Panc1 (cell line): ENCODE measurements at regions not wholly inside any gene's neighbourhood (a gene's known extent, or its start where the extent isn't known, plus 50 kb on each side); places are given as distances from the start of the nearest gene placed in this dataset.

Experiments
- ATAC-seq: fragments of 200-7000 bp; cut with Tn5 transposase; 2 replicates; pipeline ENCODE4 v1.9.1; 2020; ENCODE audit warnings: mild to moderate bottlenecking, moderate library complexity
- BruUV-seq: library from RNA; stranded (reverse); fragments of 400-500 nt; replicated peaks from 2 replicates; lab custom pipeline; 2021; lab: Mats Ljungman, UMichigan
- CTCF ChIA-PET: fragments of 300-600 bp; sonication (Branson Sonifier 250); formaldehyde crosslinking; loops from one replicate; lab custom pipeline; 2022; ENCODE audit warnings: antibody characterized with exemption; lab: Charles Lee
- POLR2A ChIA-PET: fragments of 300-600 bp; sonication (Branson Sonifier 250); formaldehyde crosslinking; loops from one replicate; lab custom pipeline; 2022; ENCODE audit warnings: antibody characterized with exemption; lab: Charles Lee
- DNase-seq: peaks from one replicate; pipeline ENCODE4 v3.0.0-alpha.2; 2010; ENCODE audit warnings: low read depth, low spot score
- H3K27ac ChIP-seq: 2 replicates; pipeline ENCODE4 v1.5.1; 2011; ENCODE audit warnings: mild to moderate bottlenecking, low read length, inconsistent platforms
- H3K27me3 ChIP-seq: fragments of 200-500 bp; sonication (Bioruptor generic); 2 replicates; pipeline ENCODE4 v1.6.0; 2014; ENCODE audit warnings: low read length, inconsistent platforms; ENCODE audit not compliant: control insufficient read depth, insufficient read depth
- H3K36me3 ChIP-seq: fragments of 200-500 bp; sonication (Bioruptor generic); 2 replicates; pipeline ENCODE4 v1.5.1; 2014; ENCODE audit warnings: inconsistent platforms, mild to moderate bottlenecking, low read length, moderate library complexity; ENCODE audit not compliant: control insufficient read depth, insufficient read depth
- H3K4me1 ChIP-seq: 2 replicates; pipeline ENCODE4 v1.5.1; 2011; ENCODE audit warnings: inconsistent platforms, mild to moderate bottlenecking, low read length, moderate library complexity; ENCODE audit not compliant: control insufficient read depth, insufficient read depth
- H3K4me3 ChIP-seq, 2 experiments: 2 replicates each; pipeline ENCODE4 v1.5.1; 2011 to 2012; ENCODE audit warnings: low read depth in 2 of 2, low read length in 2 of 2, mild to moderate bottlenecking in 2 of 2, inconsistent platforms in 1 of 2, moderate library complexity in 1 of 2
- H3K9me3 ChIP-seq: fragments of 200-500 bp; sonication (Bioruptor generic); 2 replicates; pipeline ENCODE4 v1.5.1; 2014; ENCODE audit warnings: low read depth, mild to moderate bottlenecking, inconsistent platforms, low read length, moderate library complexity; ENCODE audit not compliant: control insufficient read depth, insufficient read depth
- POLR2AphosphoS5 ChIP-seq: IDR thresholded peaks from 2 replicates; pipeline ENCODE4 v1.6.1; 2012; ENCODE audit warnings: mild to moderate bottlenecking, low read depth, low read length, moderate library complexity
- SIN3A ChIP-seq: IDR thresholded peaks from 2 replicates; pipeline ENCODE4 v1.6.1; 2012; ENCODE audit warnings: low read depth, mild to moderate bottlenecking, low read length, moderate library complexity, borderline replicate concordance; ENCODE audit not compliant: insufficient read depth
- TCF7L2 ChIP-seq: IDR thresholded peaks from 2 replicates; pipeline ENCODE4 v1.6.1; 2011; ENCODE audit warnings: mild to moderate bottlenecking, low read depth, low read length, inconsistent platforms
- in situ Hi-C: cut with HindIII; loops from 2 replicates; pipeline ENCODE4 v1.10.0; 2016; ENCODE audit warnings: low sequenced_read_pairs, low pct_unique_long_range_greater_than_20kb
- intact Hi-C: fragments of 100-400 bp; cut with micrococcal nuclease; formaldehyde crosslinking; loops from one replicate; pipeline ENCODE4 v1.10.0; 2022; ENCODE audit not compliant: unreplicated experiment
- TF ChIP-seq, protein P1 (sequence below), 2 experiments: IDR thresholded peaks; 2 replicates each; pipeline ENCODE4 v1.6.1; 2011 to 2012; ENCODE audit warnings: low read depth in 2 of 2, control low read depth in 1 of 2, low read length in 1 of 2, mild to moderate bottlenecking in 1 of 2, moderate library complexity in 1 of 2; ENCODE audit not compliant: insufficient read depth in 1 of 2
- TF ChIP-seq, protein P2 (sequence below): fragments of 450-650 bp; IDR thresholded peaks from 2 replicates; pipeline ENCODE4 v1.5.1; 2017; ENCODE audit warnings: mild to moderate bottlenecking

DNA sequence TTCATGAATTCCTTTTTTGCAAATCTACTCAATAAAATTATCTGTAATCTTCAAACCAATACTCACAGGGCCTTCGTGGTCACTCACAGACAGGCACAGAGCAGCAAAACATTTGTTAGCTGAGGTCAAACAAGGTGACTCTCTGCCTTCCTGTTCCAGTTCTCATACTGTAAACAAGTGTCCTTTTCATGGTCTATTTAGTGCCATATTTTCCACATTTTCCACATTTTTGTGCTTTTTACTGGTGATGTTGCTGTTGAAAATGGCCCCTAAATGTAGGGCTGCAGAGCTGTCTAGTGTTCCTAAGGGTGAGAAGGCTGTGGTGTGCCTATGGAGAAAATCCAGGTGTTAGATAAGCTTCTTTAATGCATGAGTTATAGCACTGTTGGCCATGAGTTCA is 133.1 kb upstream of the COL21A1 start:
- POLR2A ChIA-PET = no interaction called here
- H3K4me3 ChIP-seq = no peak overlapping the region
- DNase-seq (no peak), ATAC-seq (no peak)
- H3K4me1 ChIP-seq = no peaks in the 10 kb centered on the region
- intact Hi-C loops (no loop called here), in situ Hi-C loops (no loop called here)
- H3K36me3 ChIP-seq = no peaks in the 10 kb centered on the region
- H3K9me3 ChIP-seq = no peaks in the 10 kb centered on the region
- TF ChIP-seq POLR2AphosphoS5 = no peak
- TF ChIP-seq, protein P1, sequence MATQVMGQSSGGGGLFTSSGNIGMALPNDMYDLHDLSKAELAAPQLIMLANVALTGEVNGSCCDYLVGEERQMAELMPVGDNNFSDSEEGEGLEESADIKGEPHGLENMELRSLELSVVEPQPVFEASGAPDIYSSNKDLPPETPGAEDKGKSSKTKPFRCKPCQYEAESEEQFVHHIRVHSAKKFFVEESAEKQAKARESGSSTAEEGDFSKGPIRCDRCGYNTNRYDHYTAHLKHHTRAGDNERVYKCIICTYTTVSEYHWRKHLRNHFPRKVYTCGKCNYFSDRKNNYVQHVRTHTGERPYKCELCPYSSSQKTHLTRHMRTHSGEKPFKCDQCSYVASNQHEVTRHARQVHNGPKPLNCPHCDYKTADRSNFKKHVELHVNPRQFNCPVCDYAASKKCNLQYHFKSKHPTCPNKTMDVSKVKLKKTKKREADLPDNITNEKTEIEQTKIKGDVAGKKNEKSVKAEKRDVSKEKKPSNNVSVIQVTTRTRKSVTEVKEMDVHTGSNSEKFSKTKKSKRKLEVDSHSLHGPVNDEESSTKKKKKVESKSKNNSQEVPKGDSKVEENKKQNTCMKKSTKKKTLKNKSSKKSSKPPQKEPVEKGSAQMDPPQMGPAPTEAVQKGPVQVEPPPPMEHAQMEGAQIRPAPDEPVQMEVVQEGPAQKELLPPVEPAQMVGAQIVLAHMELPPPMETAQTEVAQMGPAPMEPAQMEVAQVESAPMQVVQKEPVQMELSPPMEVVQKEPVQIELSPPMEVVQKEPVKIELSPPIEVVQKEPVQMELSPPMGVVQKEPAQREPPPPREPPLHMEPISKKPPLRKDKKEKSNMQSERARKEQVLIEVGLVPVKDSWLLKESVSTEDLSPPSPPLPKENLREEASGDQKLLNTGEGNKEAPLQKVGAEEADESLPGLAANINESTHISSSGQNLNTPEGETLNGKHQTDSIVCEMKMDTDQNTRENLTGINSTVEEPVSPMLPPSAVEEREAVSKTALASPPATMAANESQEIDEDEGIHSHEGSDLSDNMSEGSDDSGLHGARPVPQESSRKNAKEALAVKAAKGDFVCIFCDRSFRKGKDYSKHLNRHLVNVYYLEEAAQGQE (IDR thresholded peaks at IDR 0.05; ENCODE audit: insufficient read depth in 1 of 2, low read depth in 2 of 2, low read length in 1 of 2) = no peak
- TF ChIP-seq TCF7L2 = no peak
- TF ChIP-seq, protein P2, sequence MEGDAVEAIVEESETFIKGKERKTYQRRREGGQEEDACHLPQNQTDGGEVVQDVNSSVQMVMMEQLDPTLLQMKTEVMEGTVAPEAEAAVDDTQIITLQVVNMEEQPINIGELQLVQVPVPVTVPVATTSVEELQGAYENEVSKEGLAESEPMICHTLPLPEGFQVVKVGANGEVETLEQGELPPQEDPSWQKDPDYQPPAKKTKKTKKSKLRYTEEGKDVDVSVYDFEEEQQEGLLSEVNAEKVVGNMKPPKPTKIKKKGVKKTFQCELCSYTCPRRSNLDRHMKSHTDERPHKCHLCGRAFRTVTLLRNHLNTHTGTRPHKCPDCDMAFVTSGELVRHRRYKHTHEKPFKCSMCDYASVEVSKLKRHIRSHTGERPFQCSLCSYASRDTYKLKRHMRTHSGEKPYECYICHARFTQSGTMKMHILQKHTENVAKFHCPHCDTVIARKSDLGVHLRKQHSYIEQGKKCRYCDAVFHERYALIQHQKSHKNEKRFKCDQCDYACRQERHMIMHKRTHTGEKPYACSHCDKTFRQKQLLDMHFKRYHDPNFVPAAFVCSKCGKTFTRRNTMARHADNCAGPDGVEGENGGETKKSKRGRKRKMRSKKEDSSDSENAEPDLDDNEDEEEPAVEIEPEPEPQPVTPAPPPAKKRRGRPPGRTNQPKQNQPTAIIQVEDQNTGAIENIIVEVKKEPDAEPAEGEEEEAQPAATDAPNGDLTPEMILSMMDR = no peak
- no peak for TF ChIP-seq SIN3A
- no peaks in the 10 kb centered on the region; the same call in 1 of the 2 replicates for H3K27me3 ChIP-seq
- no peak overlapping the region for H3K27ac ChIP-seq
- CTCF ChIA-PET = no interaction called here
- BruUV-seq = no TSS peak

GRCh38 chr6:56378966-56379585 is 131.7 kb upstream of the COL21A1 start:
- no peak for TF ChIP-seq TCF7L2
- no peak for TF ChIP-seq POLR2AphosphoS5
- TF ChIP-seq, protein P1 (IDR thresholded peaks at IDR 0.05; ENCODE audit: insufficient read depth in 1 of 2, low read depth in 2 of 2, low read length in 1 of 2) = no peak
- TF ChIP-seq SIN3A = no peak
- TF ChIP-seq, protein P2 = no peak
- no peak overlapping the region for H3K4me3 ChIP-seq
- H3K9me3 ChIP-seq = no peaks in the 10 kb centered on the region
- H3K27me3 ChIP-seq = no peaks in the 10 kb centered on the region; the same call in 1 of the 2 replicates
- no peaks in the 10 kb centered on the region for H3K4me1 ChIP-seq
- intact Hi-C loops = no loop called here
- no peak overlapping the region for H3K27ac ChIP-seq
- CTCF ChIA-PET = no interaction called here
- POLR2A ChIA-PET = no interaction called here
- ATAC-seq = no peak
- in situ Hi-C loops = no loop called here
- H3K36me3 ChIP-seq = no peaks in the 10 kb centered on the region
- BruUV-seq = no TSS peak
- DNase-seq = no peak
